ENCODE measurements at regions not wholly inside any gene's neighbourhood (a gene's known extent, or its start where the extent isn't known, plus 50 kb on each side); places are given as distances from the start of the nearest gene placed in this dataset.
"Not testable (repeated sequence)": the region's sequence is repeated elsewhere in the genome, so short reads cannot be mapped to it uniquely, and the experiment has no call there.

DNA sequence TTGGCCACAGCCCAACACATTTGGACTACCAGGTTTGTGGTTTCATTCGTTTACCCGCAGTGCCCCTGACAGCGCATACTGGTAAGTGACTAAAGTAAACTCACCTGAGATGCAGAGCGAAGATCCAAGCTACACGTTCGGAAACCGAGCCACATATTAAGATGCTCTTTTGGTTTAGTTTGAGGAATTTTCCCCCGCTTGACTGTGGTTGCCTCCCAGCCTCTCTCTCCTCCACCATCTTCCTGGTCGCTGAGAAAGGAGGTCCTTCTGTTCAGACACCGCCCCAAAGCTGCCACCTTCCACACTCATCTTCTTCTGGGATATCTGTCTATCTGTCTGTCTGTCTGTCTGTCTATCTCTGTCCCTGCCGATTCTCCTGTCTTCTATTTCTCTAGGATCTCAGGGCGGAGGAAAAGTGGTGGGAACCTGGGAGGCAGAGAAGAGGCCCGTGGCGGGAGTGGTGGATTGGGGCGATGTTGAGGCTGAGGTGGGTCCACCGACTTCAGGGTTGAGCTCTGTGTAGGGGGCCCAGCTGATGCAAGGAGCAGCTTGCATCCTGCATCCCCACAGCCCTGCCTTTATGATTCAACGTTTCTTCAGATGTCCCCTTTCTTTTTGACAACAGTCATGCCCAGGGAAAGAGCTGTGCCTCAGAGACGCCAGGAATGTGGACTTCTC is 196.9 kb upstream of the ZNF184 start:
- DNase-seq (ENCODE audit: low spot score), result no peak

DNA sequence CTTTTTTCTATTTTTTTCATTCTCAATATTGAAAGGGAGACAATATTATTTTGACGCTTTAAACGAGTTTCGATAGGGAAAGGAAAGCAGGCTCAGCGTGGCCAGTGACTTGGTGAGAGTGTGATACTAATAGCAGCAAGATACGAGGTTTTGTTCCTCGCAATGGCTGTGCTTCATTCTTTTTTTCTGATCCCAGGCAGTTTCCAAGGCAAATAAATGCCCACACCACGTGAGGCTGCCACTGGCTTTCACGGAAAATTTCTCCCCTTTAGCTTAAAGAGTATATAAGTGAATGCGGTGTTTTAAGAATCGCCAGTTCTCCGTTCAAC is 196.4 kb upstream of the ZNF184 start:
- no peak for DNase-seq (ENCODE audit: low spot score)

DNA sequence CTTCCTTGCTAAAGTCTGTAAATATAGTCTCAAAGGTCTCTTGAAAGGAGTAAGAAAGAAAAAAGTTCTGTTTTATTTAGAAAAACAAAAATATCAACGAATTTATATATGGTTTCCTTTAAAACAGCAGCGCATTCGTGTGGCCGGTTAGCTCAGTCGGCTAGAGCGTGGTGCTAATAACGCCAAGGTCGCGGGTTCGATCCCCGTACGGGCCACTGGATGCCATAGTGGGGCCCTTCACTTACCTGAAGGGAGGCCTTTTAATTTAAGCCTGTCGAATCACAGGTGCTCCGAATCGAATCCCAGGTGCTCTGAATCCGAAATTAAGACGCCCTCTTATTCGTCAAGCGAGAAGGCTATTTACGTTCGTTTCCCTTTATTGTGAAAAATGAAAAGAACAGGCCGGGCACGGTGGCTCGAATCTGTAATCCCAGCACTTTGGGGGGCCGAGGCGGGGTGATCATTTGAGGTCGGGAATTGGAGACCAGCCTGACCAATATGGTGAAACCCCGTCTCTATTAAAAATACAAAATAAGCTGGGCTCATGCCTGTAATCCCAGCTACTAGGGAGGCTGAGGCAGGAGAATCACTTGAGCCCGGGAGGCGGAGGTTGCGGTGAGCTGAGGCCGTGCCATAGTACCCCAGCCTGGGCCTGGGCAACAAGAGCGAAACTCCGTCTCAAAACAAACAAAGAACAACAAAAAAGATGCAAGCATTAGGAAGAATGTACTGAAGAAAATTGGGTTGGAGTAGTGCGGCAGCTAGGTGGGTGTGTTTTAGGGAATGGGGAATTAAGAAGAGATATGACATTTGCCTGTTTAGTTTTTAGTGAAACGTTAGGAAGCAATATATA is 195.8 kb upstream of the ZNF184 start:
- DNase-seq (ENCODE audit: low spot score), result peak; percentile 60

DNA sequence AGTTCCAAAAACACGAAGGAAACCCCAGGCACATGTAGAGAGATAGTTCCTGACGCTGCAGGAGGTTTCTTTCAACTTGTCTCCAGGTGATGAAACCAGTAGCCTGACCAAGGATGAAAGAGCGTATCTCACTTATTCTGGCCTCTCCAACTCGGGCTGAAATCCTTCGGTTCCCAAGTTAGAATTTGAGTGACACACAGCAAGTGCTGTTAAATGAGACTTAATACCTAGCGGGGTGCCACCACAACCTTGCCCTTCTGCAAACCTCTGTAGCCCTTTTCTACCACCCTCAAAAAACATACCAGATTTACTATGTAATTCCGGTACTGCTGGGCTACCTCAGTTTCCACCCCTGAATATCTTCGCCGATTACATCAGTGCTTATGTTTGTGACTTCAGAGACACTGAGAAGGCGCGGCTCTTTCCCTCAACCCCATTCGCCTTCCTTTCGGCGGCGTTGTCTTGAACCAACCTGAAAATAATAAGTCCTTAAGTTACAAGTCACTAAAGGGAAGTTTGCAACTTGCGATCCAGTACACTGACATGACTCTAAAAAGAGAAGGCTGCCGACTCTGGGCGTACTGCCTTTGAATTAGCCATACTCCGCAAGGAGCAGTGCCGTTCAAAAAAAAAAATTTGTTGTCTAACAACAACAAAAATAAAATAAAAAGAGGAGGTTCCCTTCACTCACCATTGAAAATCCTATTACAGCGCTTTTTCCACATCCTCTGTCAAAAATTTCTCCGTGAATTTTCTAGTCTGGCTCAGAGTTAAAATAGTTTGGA is 194.9 kb upstream of the ZNF184 start:
- no peak for DNase-seq (ENCODE audit: low spot score)

DNA sequence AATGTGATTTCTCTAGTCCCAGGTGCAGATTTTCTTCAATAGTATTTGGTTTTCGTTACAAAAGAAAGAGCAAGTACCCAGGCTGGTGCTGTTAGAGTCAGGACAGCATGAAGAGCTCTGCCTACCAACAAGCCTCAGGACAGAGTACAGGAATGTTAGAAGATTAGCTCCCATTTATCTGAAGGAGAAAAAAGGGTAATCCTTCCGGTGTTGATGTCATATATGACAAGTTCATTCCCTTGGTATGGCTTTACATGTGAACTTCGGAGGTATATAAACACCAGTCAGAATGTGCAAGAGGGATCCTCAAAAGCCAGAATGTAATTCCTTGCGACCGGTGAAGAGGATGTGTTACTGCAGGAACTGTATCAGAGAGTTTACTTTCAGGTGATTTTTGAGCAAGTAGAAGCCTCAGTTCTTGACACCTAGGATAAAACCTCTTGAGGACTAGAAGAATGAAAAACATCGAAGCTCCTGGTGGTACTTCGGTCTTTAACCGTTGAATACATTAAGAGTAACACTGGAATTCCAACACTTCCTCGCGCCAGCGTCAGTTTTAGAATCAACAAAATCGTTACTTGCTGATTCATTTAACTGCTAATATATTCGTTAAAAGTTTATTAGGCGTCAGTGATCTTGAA is 194.2 kb upstream of the ZNF184 start:
- DNase-seq (ENCODE audit: low spot score), result no peak

DNA sequence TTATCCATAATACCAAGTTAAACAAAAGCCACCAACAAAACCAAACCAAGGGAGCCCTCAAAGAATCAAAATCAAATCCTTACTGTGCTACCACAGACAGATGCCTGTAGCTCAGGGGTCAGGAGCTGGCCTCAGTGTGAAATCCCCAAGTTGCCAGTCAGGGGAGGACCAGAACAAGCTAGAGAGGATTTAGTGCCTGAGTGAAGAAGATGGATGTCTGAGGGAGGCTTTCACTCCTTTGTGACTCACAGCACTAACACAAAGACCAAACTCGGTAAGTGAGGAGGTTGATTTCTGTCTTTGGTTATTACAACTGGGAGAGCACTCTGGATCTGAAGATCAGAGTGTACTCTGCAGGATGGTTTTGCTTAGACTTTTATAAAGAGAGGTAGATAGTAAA is 189.9 kb upstream of the ZNF184 start:
- DNase-seq (ENCODE audit: low spot score), result no peak

DNA sequence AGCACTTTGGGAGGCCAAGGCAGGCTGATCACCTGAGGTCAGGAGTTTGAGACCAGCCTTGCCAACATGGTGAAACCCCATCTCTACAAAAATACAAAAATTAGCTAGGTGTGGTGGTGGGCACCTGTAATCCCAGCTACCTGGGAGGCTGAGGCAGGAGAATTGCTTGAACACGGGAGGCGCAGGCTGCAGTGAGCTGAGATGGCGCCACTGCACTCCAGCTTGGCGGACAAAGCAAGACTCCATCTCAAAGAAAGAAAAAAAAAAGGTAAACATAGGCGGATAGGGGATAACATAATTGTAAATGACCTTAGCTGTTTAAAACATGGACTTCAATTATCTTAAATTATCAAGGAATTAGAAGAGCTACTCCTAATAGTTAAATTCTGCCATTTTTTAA is 189.3 kb upstream of the ZNF184 start:
- not testable (repeated sequence) for DNase-seq (ENCODE audit: low spot score)

DNA sequence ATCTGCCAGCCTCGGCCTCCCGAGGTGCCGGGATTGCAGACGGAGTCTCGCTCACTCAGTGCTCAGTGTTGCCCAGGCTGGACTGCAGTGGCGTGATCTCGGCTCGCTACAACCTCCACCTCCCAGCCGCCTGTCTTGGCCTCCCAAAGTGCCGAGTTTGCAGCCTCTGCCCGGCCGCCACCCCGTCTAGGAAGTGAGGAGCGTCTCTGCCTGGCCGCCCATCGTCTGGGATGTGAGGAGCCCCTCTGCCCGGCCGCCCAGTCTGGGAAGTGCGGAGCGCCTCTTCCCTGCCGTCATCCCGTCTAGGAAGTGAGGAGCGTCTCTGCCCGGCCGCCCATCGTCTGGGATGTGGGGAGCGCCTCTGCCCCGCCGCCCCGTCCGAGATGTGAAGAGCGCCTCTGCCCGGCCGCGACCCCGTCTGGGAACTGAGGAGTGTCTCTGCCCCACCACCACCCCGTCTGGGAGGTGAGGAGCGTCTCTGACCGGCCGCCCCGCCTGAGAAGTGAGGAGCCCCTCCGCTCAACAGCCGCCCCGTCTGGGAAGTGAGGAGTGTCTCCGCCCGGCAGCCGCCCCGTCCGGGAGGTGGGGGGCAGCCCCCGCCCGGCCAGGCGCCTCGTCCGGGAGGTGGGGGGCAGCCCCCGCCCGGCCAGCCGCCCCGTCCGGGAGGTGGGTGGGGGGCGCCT is 180.4 kb upstream of the ZNF184 start:
- DNase-seq (ENCODE audit: low spot score), result not testable (repeated sequence)

DNA sequence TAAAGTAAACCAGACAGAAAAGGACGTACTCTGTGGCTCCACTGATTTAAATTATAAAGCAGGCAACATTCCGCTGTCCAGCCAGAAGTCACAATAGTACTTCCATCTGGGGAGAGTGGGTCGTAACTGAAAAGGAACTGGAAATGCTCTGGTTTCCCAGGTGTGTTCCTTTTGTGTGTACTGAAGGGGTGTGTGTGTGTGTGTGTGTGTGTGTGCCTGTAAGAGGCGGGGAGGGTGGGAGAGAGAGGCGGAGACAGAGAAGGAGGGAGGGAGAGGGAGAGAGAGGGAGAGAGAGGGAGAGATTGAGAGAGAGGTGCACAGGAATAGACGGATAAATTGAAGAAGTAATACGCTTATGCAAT is 178.4 kb upstream of the ZNF184 start:
- DNase-seq (ENCODE audit: low spot score), result no peak

DNA sequence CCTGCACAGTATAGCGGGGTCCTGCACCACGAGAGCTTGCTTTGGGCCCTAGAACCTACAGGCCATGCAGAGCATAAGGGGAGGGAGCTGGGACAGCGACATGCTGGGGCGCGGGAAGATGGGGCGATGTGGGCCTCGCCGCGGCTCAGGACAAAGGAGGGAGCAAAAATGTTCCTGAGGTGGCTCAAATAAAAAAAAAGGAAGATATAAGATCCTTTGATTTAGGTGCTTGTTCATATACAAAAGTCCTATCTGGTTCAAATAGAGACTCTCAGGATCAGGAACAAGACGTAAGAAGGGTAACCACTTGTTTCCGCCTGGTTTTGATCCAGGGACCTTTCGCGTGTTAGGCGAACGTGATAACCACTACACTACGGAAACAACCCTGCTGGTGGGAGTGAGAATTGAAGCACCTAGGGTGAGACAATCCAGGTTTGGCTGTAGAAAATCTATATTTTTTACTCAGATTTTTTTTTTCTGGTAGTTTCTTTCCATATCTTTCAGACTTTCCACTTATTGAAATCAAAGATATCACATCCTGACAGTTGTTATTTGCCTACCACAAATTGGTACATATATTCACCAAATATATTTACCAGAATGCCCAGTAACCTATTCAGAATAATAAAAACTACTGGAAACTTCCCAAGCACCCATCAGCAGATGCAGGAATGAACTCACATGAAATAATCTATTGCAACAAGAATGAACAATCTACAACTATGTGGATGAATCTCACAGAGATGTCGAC is 177.9 kb upstream of the ZNF184 start:
- peak; percentile 41 for DNase-seq (ENCODE audit: low spot score)

DNA sequence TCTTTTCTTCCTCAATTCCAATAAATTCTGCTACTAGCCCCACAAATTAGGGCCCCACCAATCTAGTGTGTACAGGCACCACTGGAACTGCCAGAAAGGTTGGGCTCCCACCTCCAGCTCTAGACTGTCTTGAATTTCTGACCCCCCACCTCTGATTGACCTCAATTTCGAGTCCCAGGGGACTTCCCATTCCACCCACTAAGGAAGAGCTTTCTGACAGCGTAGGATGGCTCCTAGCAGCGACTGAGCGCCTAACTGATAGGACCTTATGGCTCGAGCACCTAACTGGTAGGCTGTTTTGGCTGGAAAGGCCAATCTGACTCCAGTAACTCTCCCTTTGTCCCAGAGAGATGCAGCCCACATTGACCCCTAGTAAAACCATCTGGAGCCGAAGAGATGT is 171.6 kb upstream of the ZNF184 start:
- no peak for DNase-seq (ENCODE audit: low spot score)

DNA sequence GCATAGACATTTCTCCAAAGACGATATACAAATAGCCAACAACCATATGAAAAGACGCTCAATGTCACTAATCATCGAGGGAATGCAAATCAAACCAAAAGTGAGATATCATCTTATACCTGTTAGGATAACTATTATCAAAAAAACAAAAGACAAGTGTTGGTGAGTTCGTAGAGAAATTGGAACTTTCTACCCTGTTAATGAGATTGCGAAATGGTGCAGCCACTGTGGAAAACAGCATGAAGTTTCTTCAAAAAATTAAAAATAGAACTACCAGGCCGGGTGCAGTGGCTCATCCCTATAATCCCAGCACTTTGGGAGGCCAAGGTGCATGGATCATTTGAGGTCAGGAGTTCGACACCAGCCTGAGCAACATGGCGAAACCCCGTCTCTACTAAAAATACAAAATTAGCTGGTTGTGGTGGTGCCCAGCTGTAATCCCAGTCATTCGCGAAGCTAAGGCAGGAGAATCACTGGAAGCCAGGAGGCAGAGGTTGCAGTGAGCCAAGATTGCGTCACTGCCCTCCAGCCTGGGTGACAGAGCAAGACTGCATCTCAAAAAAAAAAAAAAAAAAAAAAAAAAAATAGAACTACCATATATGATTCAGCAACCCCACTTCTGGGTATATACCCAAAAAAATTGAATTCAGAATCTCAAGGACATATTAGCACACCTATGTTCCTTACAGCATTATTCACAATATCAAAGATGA is 170.0 kb upstream of the ZNF184 start:
- DNase-seq (ENCODE audit: low spot score), result no peak

DNA sequence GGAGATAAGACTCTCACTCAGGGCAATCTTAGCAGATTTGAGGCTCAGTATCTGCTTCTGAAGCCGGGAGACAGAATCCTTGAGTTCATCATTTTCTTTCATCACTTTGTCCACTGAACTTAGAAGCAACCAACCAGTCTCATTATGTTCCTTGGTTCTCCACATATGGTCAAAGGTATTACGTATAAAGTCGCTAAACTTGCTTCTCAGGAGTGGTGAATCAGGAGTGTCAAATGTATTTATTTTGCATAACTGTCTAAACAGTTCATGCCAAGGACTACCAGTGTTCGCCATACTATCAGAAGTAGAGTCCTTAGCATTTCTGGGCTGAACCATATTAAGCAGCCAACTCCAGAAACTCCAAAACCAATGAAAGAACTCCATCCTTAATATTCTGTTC is 163.0 kb upstream of the ZNF184 start:
- not testable (repeated sequence) for DNase-seq (ENCODE audit: low spot score)

DNA sequence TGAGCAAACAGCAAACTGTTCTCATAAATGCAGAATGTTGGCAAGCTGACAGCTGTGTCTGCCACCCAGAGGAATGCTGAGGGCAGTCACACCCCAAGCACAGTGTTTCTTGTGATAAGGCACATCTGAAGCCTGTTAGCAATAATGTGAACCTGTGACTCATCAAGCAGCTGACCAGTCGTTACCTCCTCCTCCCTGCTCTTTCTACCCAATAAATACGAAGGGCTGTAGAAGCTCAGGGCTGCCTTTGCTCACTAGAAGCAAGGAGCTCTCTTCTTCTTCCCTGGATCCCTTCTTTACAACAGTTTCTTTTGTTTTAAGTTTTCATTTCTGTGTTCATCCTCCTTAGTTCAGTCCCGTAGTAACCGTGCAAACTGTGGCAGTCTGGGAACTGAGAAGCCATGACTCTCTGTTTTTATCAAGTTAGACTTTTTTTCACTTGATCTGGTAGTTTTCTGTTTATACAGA is 160.3 kb upstream of the ZNF184 start:
- not testable (repeated sequence) for DNase-seq (ENCODE audit: low spot score)

DNA sequence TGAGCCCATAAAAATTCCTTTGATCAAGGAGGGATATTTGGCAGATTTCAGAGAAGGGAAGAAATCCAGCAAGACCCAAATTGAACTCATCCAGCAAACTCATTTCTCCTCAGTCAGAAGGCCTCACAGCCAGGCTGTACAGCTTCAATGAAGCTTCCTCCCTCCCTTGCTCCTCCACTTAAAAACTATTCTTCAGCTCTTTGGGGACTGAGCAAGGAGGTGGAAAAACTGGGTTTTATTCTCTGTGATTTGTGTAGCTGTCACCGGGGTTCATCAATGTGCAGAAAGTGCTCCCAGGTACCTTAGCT is 158.7 kb upstream of the ZNF184 start:
- DNase-seq (ENCODE audit: low spot score), result no peak

DNA sequence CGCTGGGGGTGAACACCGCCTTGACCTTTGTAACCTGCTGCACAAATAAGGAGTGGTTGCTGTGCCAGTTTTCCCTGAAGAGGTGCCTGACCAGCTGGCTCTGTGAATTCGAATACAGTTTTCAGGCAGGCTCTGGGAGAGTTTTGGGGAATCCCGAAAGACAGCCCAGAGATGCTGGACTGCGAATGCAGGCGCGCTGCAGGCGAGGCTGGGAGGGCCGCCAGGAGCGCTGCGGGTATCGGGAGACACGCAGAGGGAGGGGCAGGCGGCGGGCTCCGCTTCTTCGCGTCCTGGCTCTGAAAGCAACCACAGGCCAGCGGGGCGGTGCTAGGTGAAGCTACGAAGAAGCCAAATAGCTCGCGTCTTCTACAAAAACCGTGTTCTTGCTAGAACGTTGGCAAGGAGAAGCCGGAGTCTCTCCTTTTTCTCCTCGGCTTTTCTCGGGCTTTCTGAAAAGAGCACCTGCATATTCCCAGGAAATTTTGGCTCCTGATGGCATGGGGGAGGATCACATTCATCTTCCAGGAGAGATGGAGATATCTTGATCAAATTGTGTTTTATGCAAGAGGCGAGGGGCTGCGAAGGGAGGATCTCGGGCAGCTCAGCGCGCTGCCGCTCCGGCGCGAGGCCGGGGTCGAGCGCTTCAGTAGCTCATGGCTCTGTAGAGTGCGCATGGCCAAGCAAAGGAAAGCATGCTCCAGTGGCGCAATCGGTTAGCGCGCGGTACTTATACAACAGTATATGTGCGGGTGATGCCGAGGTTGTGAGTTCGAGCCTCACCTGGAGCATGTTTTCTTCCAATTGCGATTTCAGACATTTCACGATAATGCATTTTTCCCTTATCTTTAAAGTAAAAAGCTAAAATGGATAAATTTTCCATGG is 158.1 kb upstream of the ZNF184 start:
- DNase-seq (ENCODE audit: low spot score), result peak; percentile 39

DNA sequence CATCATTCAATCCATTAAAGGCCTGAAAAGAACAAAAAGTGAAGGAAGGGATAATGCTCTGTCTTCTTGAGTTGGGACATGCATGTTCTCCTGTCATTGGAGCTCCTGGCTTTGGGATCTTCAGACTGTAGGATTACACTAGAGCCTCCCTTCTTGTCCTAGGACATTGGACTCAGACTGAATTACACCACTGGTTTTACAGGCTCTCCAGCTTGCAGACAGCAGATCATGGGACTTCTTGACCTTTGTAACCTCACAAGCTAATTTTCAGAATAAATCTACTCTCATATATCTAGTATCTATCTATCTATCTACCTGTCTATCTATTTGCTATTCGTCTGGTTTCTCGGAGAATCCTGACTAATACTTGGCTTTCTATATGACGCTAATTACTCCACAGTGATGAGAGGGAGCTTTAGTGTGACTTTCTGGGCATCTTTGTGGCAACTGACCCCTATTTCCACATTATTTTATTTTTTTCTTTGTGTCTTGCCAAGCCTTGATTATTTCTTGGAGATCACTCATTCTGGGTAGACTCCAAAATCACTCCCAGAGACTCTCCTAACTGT is 151.9 kb upstream of the ZNF184 start:
- DNase-seq (ENCODE audit: low spot score), result no peak

DNA sequence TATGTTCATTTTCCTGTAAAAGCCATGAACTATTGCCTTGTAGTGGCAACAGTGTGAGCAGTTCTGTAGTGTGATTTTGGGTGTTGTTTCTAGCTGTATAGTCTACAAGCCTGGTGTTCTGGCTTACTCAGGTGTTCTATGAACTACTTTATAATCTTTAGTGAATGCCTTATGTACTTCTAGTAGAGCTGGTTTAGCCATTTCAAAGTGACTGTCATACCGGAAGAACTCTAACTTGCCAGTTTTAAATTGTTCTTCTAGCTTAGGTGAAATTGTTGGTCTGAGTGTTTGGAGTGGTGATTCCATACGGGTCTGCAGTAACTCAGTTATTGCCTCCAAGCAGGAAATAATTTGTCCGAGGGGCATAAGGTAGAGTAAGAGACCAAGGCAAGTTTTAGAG is 150.2 kb upstream of the ZNF184 start:
- DNase-seq (ENCODE audit: low spot score), result no peak

DNA sequence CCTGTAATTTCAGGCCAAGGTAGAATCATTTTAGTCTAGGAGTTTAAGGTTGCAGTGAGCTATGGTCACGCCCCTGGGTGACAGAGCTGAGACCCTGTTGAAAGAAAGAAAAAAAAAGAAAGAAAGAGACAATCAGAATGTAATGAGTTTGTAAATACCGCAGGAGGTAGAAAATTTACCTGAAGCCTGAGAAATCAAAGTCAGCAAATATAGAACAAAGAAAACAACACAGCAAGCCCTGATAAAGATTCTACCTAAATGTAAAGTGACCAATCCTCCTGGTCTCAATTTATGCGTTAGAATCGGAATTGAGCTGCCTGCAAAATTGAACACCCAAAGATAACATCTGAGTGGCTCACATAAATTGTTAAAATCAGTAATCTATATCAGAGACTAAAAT is 146.5 kb upstream of the ZNF184 start:
- DNase-seq (ENCODE audit: low spot score), result no peak
